GM10248 (cell line): ENCODE measurements at regions not wholly inside any gene's neighbourhood (a gene's known extent, or its start where the extent isn't known, plus 50 kb on each side); places are given as distances from the start of the nearest gene placed in this dataset.

ENCODE experiments used
- CTCF ChIA-PET: fragments of 300-600 bp; sonication (Branson Sonifier 250); formaldehyde crosslinking; extraction: SDS; loops from one replicate; lab custom pipeline; 2021; ENCODE audit warnings: antibody characterized with exemption; lab: Yijun Ruan, JAX
- POLR2A ChIA-PET: fragments of 350-650 bp; sonication (Branson Sonifier 250); formaldehyde crosslinking; extraction: SDS; loops from one replicate; lab custom pipeline; 2020; ENCODE audit warnings: antibody characterized with exemption; lab: Yijun Ruan, JAX
- DNase-seq: peaks from one replicate; pipeline ENCODE4 v3.0.0; 2012; ENCODE audit errors: extremely low spot score
- TF ChIP-seq, protein P1 (sequence below): IDR thresholded peaks from 2 replicates; pipeline ENCODE4 v1.5.1; 2012; ENCODE audit warnings: mild to moderate bottlenecking, low read depth; ENCODE audit errors: extremely low read depth, missing control alignments, control extremely low read depth

- ChIA-PET POLR2A (no interaction called here), CTCF (no interaction called here)
- DNase-seq = no peak
- TF ChIP-seq, protein P1, sequence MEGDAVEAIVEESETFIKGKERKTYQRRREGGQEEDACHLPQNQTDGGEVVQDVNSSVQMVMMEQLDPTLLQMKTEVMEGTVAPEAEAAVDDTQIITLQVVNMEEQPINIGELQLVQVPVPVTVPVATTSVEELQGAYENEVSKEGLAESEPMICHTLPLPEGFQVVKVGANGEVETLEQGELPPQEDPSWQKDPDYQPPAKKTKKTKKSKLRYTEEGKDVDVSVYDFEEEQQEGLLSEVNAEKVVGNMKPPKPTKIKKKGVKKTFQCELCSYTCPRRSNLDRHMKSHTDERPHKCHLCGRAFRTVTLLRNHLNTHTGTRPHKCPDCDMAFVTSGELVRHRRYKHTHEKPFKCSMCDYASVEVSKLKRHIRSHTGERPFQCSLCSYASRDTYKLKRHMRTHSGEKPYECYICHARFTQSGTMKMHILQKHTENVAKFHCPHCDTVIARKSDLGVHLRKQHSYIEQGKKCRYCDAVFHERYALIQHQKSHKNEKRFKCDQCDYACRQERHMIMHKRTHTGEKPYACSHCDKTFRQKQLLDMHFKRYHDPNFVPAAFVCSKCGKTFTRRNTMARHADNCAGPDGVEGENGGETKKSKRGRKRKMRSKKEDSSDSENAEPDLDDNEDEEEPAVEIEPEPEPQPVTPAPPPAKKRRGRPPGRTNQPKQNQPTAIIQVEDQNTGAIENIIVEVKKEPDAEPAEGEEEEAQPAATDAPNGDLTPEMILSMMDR = no peak
Observed at GRCh38 chr19:31955061-31955460, 390.3 kb upstream of the ZNF507 start.

DNA sequence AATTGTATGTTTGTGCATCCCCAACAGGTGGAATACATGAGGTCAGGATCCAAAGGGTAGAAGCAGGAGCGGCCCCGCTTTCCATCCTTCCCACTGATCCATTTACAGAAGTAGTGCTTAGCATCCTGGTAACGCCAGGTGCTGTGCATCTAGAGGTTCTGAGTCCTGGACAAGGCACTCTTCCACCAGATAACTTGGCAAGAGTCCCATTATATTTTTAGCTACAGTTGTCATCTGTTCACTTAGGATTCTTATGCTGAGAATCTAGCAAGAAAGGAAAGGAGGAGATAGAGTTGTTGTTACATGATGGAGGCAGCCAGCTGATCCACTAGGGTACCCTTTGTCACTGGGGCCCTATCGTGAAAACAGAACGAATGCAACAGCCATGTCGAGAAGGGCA is 389.5 kb upstream of the ZNF507 start:
- ChIA-PET CTCF (interaction anchor here (1.0 to 1.3 kb wide), 2 partner anchors 23 to 626 kb away, joined by 3 read pairs; no protein-coding TSS in a partner anchor), POLR2A (no interaction called here)
- TF ChIP-seq, protein P1 = no peak

DNA sequence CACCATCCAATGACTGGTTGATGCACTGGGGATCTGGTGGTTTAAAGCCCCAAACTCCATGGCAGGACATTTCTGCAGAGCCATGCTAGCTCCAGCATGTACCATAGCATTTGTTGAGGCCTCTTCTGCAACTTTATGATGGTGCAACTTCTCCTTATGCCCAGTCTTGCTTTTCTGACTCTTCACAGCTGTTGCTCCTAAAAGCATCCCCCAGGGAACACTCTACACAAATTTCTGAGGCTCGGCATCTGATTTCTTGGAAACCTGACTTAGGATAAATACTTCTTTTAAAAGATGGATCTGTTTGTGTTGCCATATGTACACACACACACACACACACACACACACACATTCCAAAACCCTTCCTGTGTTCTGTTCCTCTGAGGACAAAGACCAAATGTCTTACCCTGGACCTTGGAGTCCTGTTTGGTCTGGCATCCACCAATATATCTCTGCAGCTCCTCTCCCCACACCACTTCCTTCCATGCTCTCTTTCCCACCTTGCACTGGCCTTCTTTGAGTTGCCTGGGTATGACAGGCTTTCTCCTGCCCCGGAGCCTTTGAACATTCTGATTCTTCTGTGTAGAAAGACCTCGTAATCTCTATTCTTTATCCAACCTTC is 388.5 kb upstream of the ZNF507 start:
- DNase-seq = no peak
- ChIA-PET POLR2A (no interaction called here), CTCF (interaction anchor here (1.0 to 1.3 kb wide), 2 partner anchors 22 to 627 kb away, joined by 3 read pairs; no protein-coding TSS in a partner anchor)
- TF ChIP-seq, protein P1 = no peak

More for the DNA sequence above, 389.5 kb upstream of the ZNF507 start:
- no peak for DNase-seq

DNA sequence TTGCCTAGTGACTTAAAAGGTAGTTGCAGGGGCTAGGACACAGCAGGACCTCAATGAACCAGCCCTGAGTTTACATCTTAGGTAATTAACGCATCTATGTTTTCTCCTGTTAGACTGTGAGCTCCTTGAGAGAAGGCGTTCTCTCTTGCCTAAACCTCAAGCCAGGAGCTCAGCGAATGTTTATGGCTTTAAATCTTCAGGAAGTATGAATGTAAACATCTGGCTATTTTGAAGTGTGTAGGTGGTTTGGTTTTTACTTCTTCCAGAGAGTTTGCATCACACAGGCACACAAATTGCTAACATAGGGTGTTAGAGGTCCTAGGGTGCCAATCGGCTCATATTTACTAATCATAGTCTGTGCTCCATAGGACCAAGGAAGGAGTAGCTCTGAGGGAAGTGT is 387.7 kb upstream of the ZNF507 start:
- no peak for DNase-seq
- ChIA-PET CTCF (interaction anchor here (1.2 kb wide), 1 partner anchor 10 kb away, joined by 3 read pairs; no protein-coding TSS in a partner anchor), POLR2A (no interaction called here)
- TF ChIP-seq, protein P1 = no peak

GRCh38 chr19:31959527-31960018 is 385.8 kb upstream of the ZNF507 start:
- POLR2A ChIA-PET = no interaction called here
- TF ChIP-seq, protein P1 = no peak
- CTCF ChIA-PET = no interaction called here

GRCh38 chr19:31960474-31960873 is 384.9 kb upstream of the ZNF507 start:
- DNase-seq = no peak
- ChIA-PET CTCF (no interaction called here), POLR2A (no interaction called here)
- TF ChIP-seq, protein P1 = no peak

More at GRCh38 chr19:31959527-31960018, 385.8 kb upstream of the ZNF507 start:
- DNase-seq = no peak

DNA sequence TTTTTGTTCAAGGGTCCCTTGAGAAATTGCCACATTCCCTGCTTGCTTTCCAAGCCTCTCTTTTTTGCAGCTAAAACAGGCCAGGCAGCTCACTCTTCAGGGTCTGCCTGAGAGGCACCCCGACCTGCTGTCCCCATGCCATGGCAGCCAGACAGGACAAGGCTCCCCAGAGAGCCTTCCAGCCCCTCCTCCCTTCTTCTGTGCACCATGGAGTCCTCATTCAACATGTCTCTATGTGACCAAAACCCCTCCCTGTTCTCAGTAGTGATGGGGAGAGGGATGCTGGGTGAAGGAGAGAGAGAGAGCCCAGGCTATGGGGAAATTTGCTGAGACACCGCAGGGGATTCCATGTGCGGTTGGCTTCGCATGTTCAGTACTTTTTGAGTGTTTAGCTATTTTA is 384.2 kb upstream of the ZNF507 start:
- TF ChIP-seq, protein P1 = no peak
- ChIA-PET CTCF (no interaction called here), POLR2A (no interaction called here)
- no peak for DNase-seq
